OCI-LY1 (cell line): ENCODE measurements at regions not wholly inside any gene's neighbourhood (a gene's known extent, or its start where the extent isn't known, plus 50 kb on each side); places are given as distances from the start of the nearest gene placed in this dataset.

Experiments used
- H2AFZ ChIP-seq: fragments of 200-600 bp; sonication (generic), shearing (Covaris generic); 2 replicates; pipeline ENCODE4 v1.6.0; 2014; ENCODE audit warnings: antibody characterized with exemption, mild to moderate bottlenecking, low read length
- H3F3A ChIP-seq: fragments of 200-600 bp; sonication (generic), shearing (Covaris generic); 2 replicates; pipeline ENCODE4 v1.6.0; 2014; ENCODE audit warnings: mild to moderate bottlenecking, antibody characterized with exemption, low read length, moderate library complexity; ENCODE audit not compliant: insufficient read depth
- H3K27ac ChIP-seq: fragments of 200-600 bp; sonication (generic); 2 replicates; pipeline ENCODE4 v1.5.1; 2014; ENCODE audit warnings: low read length, mixed run types, mild to moderate bottlenecking, low read depth; ENCODE audit not compliant: poor library complexity, severe bottlenecking
- H3K27me3 ChIP-seq: fragments of 200-600 bp; sonication (generic); 2 replicates; pipeline ENCODE4 v1.6.0; 2014; ENCODE audit warnings: antibody characterized with exemption, mild to moderate bottlenecking, low read length, moderate library complexity; ENCODE audit not compliant: insufficient read depth
- H3K36me3 ChIP-seq: fragments of 200-600 bp; sonication (generic); 2 replicates; pipeline ENCODE4 v1.6.1; 2014; ENCODE audit warnings: mild to moderate bottlenecking, antibody characterized with exemption, low read length, moderate library complexity, mixed read lengths; ENCODE audit not compliant: insufficient read depth
- H3K4me1 ChIP-seq: fragments of 200-600 bp; sonication (generic); 2 replicates; pipeline ENCODE4 v1.5.1; 2014; ENCODE audit warnings: mild to moderate bottlenecking, low read length, moderate library complexity; ENCODE audit not compliant: insufficient read depth, severe bottlenecking
- H3K4me2 ChIP-seq: fragments of 200-600 bp; sonication (generic), shearing (Covaris generic); 2 replicates; pipeline ENCODE4 v1.6.1; 2014; ENCODE audit warnings: low read length
- H3K4me3 ChIP-seq: fragments of 200-600 bp; sonication (generic); 2 replicates; pipeline ENCODE4 v1.5.1; 2014; ENCODE audit warnings: low read length, low read depth, mild to moderate bottlenecking, mixed read lengths; ENCODE audit not compliant: poor library complexity, severe bottlenecking
- H3K79me2 ChIP-seq: fragments of 200-600 bp; shearing (Covaris generic); 2 replicates; pipeline ENCODE4 v1.6.1; 2016; ENCODE audit warnings: mixed run types, low read length, mixed read lengths; ENCODE audit not compliant: insufficient read depth
- H3K9ac ChIP-seq: fragments of 200-600 bp; sonication (generic), shearing (Covaris generic); 2 replicates; pipeline ENCODE4 v1.6.1; 2014; ENCODE audit warnings: mild to moderate bottlenecking, low read length, mixed read lengths
- H3K9me2 ChIP-seq: fragments of 200-600 bp; sonication (generic), shearing (Covaris generic); 2 replicates; pipeline ENCODE4 v1.6.1; 2014; ENCODE audit warnings: low read depth, mild to moderate bottlenecking, low read length, mixed read lengths
- H3K9me3 ChIP-seq: fragments of 200-600 bp; shearing (Covaris generic); 2 replicates; pipeline ENCODE4 v1.6.1; 2014; ENCODE audit warnings: low read length, mixed read lengths
- H4K20me1 ChIP-seq: fragments of 200-600 bp; sonication (generic), shearing (Covaris generic); 2 replicates; pipeline ENCODE4 v1.6.0; 2016; ENCODE audit warnings: mild to moderate bottlenecking, low read length; ENCODE audit not compliant: insufficient read depth
- CTCF ChIP-seq: fragments of 200-600 bp; sonication (generic), shearing (Covaris generic); IDR thresholded peaks from 2 replicates; pipeline ENCODE4 v1.5.1; 2017; ENCODE audit warnings: mild to moderate bottlenecking, antibody characterized with exemption, low read length, moderate library complexity, mixed read lengths
- EZH2 ChIP-seq: fragments of 200-600 bp; sonication (generic), shearing (Covaris generic); IDR thresholded peaks from 2 replicates; pipeline ENCODE4 v1.8.0; 2017; ENCODE audit warnings: borderline replicate concordance, mixed run types, mild to moderate bottlenecking, antibody characterized with exemption, low read length, moderate library complexity, mixed read lengths

GRCh38 chr12:71230542-71230941, 72.7 kb upstream of the TSPAN8 start:
- H3K9me2 ChIP-seq, result no peaks in the 10 kb centered on the region
- no peak overlapping the region for H3K4me3 ChIP-seq
- H3K9me3 ChIP-seq, result no peaks in the 10 kb centered on the region
- H3K4me1 ChIP-seq, result no peaks in the 10 kb centered on the region
- H3K36me3 ChIP-seq, result no peaks in the 10 kb centered on the region
- H3K4me2 ChIP-seq, result no peak overlapping the region
- TF ChIP-seq EZH2, result no peak
- no peak for TF ChIP-seq CTCF
- H4K20me1 ChIP-seq, result no peaks in the 10 kb centered on the region
- H3K27me3 ChIP-seq, result no peaks in the 10 kb centered on the region
- H3F3A ChIP-seq, result no peaks in the 10 kb centered on the region
- H3K79me2 ChIP-seq, result no peaks in the 10 kb centered on the region
- no peak overlapping the region for H3K27ac ChIP-seq
- no peak overlapping the region for H3K9ac ChIP-seq
- H2AFZ ChIP-seq, result no peak overlapping the region

- Histone ChIP-seq H3K9me3 (no peaks in the 10 kb centered on the region), H3K4me2 (no peak overlapping the region), H3K79me2 (no peaks in the 10 kb centered on the region), H3K36me3 (no peaks in the 10 kb centered on the region), H3K4me3 (no peak overlapping the region), H4K20me1 (no peaks in the 10 kb centered on the region), H3K9ac (no peak overlapping the region), H3K9me2 (no peaks in the 10 kb centered on the region), H3K27me3 (no peaks in the 10 kb centered on the region), H3K27ac (no peak overlapping the region), H3F3A (no peaks in the 10 kb centered on the region), H2AFZ (no peak overlapping the region), H3K4me1 (no peaks in the 10 kb centered on the region)
- TF ChIP-seq CTCF (no peak), EZH2 (no peak)
Measured at GRCh38 chr12:71223139-71223538, 65.3 kb upstream of the TSPAN8 start.

- H3K4me2 ChIP-seq, result no peak overlapping the region
- no peaks in the 10 kb centered on the region for H3K27me3 ChIP-seq
- H3K4me3 ChIP-seq, result no peak overlapping the region
- no peak overlapping the region for H2AFZ ChIP-seq
- no peaks in the 10 kb centered on the region for H3F3A ChIP-seq
- H3K36me3 ChIP-seq, result no peaks in the 10 kb centered on the region
- H3K4me1 ChIP-seq, result no peaks in the 10 kb centered on the region
- TF ChIP-seq CTCF (no peak), EZH2 (no peak)
- H3K9me2 ChIP-seq, result no peaks in the 10 kb centered on the region
- no peaks in the 10 kb centered on the region for H3K79me2 ChIP-seq
- H3K9me3 ChIP-seq, result no peaks in the 10 kb centered on the region
- H3K9ac ChIP-seq, result no peak overlapping the region
- no peaks in the 10 kb centered on the region for H4K20me1 ChIP-seq
- no peak overlapping the region for H3K27ac ChIP-seq
Measured at GRCh38 chr12:71222436-71222835, 64.6 kb upstream of the TSPAN8 start.
